ENCODE measurements at regions not wholly inside any gene's neighbourhood (a gene's known extent, or its start where the extent isn't known, plus 50 kb on each side); places are given as distances from the start of the nearest gene placed in this dataset.

DNA sequence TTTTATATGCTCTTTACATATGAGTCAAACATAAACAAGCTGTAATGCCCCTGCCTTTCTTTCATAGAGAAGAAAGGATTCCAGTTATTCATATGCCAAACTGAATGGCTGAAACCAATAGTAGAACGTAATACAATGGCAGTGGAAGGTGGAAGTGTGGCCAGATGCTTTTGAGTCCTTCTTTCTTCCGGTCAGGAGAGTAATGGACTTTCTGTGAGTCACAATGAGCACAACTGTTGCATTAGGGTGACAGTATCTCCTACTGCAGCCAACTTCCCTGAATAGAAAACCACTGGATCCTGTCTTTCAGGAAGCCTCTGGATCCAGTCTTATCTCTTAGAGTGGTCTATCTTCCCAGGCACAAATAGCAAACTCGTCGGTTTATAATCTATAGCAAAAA, 855.2 kb downstream of the MAT2B start (continued):
- TF ChIP-seq, protein P1, sequence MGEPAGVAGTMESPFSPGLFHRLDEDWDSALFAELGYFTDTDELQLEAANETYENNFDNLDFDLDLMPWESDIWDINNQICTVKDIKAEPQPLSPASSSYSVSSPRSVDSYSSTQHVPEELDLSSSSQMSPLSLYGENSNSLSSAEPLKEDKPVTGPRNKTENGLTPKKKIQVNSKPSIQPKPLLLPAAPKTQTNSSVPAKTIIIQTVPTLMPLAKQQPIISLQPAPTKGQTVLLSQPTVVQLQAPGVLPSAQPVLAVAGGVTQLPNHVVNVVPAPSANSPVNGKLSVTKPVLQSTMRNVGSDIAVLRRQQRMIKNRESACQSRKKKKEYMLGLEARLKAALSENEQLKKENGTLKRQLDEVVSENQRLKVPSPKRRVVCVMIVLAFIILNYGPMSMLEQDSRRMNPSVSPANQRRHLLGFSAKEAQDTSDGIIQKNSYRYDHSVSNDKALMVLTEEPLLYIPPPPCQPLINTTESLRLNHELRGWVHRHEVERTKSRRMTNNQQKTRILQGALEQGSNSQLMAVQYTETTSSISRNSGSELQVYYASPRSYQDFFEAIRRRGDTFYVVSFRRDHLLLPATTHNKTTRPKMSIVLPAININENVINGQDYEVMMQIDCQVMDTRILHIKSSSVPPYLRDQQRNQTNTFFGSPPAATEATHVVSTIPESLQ (CRISPR knock-in tag; IDR thresholded peaks at IDR 0.05): no peak
- no peak for TF ChIP-seq SMAD3 (CRISPR knock-in tag; IDR thresholded peaks at IDR 0.05; ENCODE audit: borderline replicate concordance)
- TF ChIP-seq, protein P2, sequence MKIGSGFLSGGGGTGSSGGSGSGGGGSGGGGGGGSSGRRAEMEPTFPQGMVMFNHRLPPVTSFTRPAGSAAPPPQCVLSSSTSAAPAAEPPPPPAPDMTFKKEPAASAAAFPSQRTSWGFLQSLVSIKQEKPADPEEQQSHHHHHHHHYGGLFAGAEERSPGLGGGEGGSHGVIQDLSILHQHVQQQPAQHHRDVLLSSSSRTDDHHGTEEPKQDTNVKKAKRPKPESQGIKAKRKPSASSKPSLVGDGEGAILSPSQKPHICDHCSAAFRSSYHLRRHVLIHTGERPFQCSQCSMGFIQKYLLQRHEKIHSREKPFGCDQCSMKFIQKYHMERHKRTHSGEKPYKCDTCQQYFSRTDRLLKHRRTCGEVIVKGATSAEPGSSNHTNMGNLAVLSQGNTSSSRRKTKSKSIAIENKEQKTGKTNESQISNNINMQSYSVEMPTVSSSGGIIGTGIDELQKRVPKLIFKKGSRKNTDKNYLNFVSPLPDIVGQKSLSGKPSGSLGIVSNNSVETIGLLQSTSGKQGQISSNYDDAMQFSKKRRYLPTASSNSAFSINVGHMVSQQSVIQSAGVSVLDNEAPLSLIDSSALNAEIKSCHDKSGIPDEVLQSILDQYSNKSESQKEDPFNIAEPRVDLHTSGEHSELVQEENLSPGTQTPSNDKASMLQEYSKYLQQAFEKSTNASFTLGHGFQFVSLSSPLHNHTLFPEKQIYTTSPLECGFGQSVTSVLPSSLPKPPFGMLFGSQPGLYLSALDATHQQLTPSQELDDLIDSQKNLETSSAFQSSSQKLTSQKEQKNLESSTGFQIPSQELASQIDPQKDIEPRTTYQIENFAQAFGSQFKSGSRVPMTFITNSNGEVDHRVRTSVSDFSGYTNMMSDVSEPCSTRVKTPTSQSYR (CRISPR knock-in tag; IDR thresholded peaks at IDR 0.05): no peak
- no peak for TF ChIP-seq FOXP1 (CRISPR knock-in tag; IDR thresholded peaks at IDR 0.05; ENCODE audit: borderline replicate concordance)
- TF ChIP-seq, protein P3, sequence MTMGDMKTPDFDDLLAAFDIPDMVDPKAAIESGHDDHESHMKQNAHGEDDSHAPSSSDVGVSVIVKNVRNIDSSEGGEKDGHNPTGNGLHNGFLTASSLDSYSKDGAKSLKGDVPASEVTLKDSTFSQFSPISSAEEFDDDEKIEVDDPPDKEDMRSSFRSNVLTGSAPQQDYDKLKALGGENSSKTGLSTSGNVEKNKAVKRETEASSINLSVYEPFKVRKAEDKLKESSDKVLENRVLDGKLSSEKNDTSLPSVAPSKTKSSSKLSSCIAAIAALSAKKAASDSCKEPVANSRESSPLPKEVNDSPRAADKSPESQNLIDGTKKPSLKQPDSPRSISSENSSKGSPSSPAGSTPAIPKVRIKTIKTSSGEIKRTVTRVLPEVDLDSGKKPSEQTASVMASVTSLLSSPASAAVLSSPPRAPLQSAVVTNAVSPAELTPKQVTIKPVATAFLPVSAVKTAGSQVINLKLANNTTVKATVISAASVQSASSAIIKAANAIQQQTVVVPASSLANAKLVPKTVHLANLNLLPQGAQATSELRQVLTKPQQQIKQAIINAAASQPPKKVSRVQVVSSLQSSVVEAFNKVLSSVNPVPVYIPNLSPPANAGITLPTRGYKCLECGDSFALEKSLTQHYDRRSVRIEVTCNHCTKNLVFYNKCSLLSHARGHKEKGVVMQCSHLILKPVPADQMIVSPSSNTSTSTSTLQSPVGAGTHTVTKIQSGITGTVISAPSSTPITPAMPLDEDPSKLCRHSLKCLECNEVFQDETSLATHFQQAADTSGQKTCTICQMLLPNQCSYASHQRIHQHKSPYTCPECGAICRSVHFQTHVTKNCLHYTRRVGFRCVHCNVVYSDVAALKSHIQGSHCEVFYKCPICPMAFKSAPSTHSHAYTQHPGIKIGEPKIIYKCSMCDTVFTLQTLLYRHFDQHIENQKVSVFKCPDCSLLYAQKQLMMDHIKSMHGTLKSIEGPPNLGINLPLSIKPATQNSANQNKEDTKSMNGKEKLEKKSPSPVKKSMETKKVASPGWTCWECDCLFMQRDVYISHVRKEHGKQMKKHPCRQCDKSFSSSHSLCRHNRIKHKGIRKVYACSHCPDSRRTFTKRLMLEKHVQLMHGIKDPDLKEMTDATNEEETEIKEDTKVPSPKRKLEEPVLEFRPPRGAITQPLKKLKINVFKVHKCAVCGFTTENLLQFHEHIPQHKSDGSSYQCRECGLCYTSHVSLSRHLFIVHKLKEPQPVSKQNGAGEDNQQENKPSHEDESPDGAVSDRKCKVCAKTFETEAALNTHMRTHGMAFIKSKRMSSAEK (CRISPR knock-in tag; IDR thresholded peaks at IDR 0.05; ENCODE audit: borderline replicate concordance): no peak
- TF ChIP-seq, protein P4, sequence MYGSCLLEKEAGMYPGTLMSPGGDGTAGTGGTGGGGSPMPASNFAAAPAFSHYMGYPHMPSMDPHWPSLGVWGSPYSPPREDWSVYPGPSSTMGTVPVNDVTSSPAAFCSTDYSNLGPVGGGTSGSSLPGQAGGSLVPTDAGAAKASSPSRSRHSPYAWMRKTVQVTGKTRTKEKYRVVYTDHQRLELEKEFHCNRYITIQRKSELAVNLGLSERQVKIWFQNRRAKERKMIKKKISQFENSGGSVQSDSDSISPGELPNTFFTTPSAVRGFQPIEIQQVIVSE (CRISPR knock-in tag; IDR thresholded peaks at IDR 0.05; ENCODE audit: borderline replicate concordance): no peak
- TF ChIP-seq TP53 (CRISPR knock-in tag; IDR thresholded peaks at IDR 0.05): no peak

DNA sequence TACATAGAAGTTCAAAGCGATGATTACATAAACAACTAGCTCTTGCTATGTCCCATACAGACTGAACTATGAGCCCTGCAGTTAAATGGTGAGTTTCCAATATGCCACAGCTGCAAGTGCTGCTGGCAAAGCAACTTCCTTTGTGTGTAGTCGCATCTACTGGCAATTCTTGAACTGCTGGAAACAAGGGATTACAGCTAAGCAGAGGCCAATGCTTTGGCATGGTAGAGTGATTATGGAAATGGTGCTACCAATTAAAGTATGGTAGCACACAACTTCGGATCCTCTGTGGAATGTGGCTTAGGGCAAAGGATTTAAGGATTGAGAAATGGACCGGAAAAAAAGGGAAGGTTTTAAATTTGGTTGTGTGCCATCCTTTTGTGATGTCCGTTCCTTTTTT, 856.6 kb downstream of the MAT2B start:
- DNase-seq (ENCODE audit: low spot score) (no peak), ATAC-seq (no peak)
- POLR2A ChIA-PET: interaction anchor here (0.6 kb wide), 1 partner anchor 22 kb away, joined by 3 read pairs; no protein-coding TSS in a partner anchor
- Mint-ChIP-seq H3K4me3 (no peak overlapping the region), H3K36me3 (no peaks in the 10 kb centered on the region), H3K9me3 (no peaks in the 10 kb centered on the region), H3K27ac (no peak overlapping the region), H3K27me3 (ENCODE audit: low read depth) (no peaks in the 10 kb centered on the region), H3K4me1 (no peaks in the 10 kb centered on the region)
- CTCF ChIA-PET: interaction anchor here (0.8 kb wide), 1 partner anchor 61 kb away, joined by 3 read pairs; no protein-coding TSS in a partner anchor
- TF ChIP-seq, protein P4 (CRISPR knock-in tag; IDR thresholded peaks at IDR 0.05; ENCODE audit: borderline replicate concordance): no peak
- TF ChIP-seq, protein P5, sequence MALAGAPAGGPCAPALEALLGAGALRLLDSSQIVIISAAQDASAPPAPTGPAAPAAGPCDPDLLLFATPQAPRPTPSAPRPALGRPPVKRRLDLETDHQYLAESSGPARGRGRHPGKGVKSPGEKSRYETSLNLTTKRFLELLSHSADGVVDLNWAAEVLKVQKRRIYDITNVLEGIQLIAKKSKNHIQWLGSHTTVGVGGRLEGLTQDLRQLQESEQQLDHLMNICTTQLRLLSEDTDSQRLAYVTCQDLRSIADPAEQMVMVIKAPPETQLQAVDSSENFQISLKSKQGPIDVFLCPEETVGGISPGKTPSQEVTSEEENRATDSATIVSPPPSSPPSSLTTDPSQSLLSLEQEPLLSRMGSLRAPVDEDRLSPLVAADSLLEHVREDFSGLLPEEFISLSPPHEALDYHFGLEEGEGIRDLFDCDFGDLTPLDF (CRISPR knock-in tag; IDR thresholded peaks at IDR 0.05): no peak
- TF ChIP-seq, protein P6, sequence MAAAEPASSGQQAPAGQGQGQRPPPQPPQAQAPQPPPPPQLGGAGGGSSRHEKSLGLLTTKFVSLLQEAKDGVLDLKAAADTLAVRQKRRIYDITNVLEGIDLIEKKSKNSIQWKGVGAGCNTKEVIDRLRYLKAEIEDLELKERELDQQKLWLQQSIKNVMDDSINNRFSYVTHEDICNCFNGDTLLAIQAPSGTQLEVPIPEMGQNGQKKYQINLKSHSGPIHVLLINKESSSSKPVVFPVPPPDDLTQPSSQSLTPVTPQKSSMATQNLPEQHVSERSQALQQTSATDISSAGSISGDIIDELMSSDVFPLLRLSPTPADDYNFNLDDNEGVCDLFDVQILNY (CRISPR knock-in tag; IDR thresholded peaks at IDR 0.05): no peak
- TF ChIP-seq, protein P7, sequence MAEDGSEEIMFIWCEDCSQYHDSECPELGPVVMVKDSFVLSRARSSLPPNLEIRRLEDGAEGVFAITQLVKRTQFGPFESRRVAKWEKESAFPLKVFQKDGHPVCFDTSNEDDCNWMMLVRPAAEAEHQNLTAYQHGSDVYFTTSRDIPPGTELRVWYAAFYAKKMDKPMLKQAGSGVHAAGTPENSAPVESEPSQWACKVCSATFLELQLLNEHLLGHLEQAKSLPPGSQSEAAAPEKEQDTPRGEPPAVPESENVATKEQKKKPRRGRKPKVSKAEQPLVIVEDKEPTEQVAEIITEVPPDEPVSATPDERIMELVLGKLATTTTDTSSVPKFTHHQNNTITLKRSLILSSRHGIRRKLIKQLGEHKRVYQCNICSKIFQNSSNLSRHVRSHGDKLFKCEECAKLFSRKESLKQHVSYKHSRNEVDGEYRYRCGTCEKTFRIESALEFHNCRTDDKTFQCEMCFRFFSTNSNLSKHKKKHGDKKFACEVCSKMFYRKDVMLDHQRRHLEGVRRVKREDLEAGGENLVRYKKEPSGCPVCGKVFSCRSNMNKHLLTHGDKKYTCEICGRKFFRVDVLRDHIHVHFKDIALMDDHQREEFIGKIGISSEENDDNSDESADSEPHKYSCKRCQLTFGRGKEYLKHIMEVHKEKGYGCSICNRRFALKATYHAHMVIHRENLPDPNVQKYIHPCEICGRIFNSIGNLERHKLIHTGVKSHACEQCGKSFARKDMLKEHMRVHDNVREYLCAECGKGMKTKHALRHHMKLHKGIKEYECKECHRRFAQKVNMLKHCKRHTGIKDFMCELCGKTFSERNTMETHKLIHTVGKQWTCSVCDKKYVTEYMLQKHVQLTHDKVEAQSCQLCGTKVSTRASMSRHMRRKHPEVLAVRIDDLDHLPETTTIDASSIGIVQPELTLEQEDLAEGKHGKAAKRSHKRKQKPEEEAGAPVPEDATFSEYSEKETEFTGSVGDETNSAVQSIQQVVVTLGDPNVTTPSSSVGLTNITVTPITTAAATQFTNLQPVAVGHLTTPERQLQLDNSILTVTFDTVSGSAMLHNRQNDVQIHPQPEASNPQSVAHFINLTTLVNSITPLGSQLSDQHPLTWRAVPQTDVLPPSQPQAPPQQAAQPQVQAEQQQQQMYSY (CRISPR knock-in tag; IDR thresholded peaks at IDR 0.05): no peak
- TF ChIP-seq, protein P8, sequence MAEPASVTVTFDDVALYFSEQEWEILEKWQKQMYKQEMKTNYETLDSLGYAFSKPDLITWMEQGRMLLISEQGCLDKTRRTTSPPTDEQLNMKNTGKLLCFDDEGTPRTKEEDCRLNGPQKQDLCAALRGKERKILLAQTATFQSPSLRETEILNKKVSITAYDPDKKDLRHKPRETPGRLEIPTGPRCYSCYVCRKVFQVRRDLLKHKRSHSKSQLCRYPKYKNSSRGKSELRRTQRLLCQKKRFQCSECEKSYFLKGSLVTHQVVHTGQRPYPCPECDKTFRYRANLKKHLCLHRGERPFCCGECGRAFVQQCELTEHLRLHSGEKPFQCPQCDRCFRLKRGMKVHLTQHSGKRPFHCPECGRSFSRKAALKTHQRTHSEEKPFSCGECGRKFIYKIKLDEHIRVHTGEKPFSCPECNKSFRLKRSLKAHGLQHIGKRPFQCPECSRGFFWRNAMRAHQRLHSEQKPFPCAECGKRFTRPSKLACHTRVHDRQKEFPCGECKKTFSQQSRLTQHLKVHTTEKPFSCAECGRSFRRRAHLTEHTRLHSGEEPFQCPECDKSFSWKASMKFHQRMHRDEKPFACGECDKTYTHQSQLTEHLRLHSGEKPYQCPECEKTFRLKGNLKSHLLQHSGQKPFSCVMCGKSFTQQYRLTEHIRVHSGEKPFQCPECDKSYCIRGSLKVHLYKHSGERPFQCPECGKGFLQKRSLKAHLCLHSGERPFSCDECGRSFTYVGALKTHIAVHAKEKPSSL (CRISPR knock-in tag; conservative IDR thresholded peaks at IDR 0.05): no peak
- TF ChIP-seq SOX15 (CRISPR knock-in tag; IDR thresholded peaks at IDR 0.05) (no peak), NR1H2 (CRISPR knock-in tag; IDR thresholded peaks at IDR 0.05) (no peak)
- TF ChIP-seq, protein P9, sequence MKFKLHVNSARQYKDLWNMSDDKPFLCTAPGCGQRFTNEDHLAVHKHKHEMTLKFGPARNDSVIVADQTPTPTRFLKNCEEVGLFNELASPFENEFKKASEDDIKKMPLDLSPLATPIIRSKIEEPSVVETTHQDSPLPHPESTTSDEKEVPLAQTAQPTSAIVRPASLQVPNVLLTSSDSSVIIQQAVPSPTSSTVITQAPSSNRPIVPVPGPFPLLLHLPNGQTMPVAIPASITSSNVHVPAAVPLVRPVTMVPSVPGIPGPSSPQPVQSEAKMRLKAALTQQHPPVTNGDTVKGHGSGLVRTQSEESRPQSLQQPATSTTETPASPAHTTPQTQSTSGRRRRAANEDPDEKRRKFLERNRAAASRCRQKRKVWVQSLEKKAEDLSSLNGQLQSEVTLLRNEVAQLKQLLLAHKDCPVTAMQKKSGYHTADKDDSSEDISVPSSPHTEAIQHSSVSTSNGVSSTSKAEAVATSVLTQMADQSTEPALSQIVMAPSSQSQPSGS (CRISPR knock-in tag; IDR thresholded peaks at IDR 0.05; ENCODE audit: borderline replicate concordance, low read depth): no peak
